CD4-positive, alpha-beta T cell treated with Interleukin-4 for 1 hour (primary cell): ENCODE measurements at regions not wholly inside any gene's neighbourhood (a gene's known extent, or its start where the extent isn't known, plus 50 kb on each side); places are given as distances from the start of the nearest gene placed in this dataset.

ENCODE experiments used
- DNase-seq, 2 donors: peaks; one replicate each; pipeline ENCODE4 v3.0.0-alpha.2; 2020 to 2022

GRCh38 chr2:223530811-223531210 is 71.3 kb downstream of the SCG2 start:
- DNase-seq, result no peak

- no peak for DNase-seq
Measured at GRCh38 chr2:223532161-223532560, 70.0 kb downstream of the SCG2 start.

- no peak for DNase-seq
Measured at GRCh38 chr2:223532712-223533111, 69.4 kb downstream of the SCG2 start.

GRCh38 chr2:223536546-223536945 is 65.6 kb downstream of the SCG2 start:
- no peak for DNase-seq

- no peak for DNase-seq
Measured at GRCh38 chr2:223537115-223537514, 65.0 kb downstream of the SCG2 start.

GRCh38 chr2:223537651-223538601 is 64.2 kb downstream of the SCG2 start:
- DNase-seq, result no peak

GRCh38 chr2:223538920-223539440 is 63.2 kb downstream of the SCG2 start:
- no peak for DNase-seq

- DNase-seq, result no peak
Measured at GRCh38 chr2:223541546-223541945, 60.6 kb downstream of the SCG2 start.

GRCh38 chr2:223542501-223542900 is 59.7 kb downstream of the SCG2 start:
- no peak for DNase-seq

- no peak for DNase-seq
Measured at GRCh38 chr2:223545406-223545805, 56.8 kb downstream of the SCG2 start.

- DNase-seq, result no peak
Measured at GRCh38 chr2:223545830-223546229, 56.3 kb downstream of the SCG2 start.
